Hypothalamus (tissue), 51 donors: ENCODE measurements at regions not wholly inside any gene's neighbourhood (a gene's known extent, or its start where the extent isn't known, plus 50 kb on each side); places are given as distances from the start of the nearest gene placed in this dataset.
A peak's percentile ranks its signal among the peaks of the same experiment; 100 is the strongest.

Experiments
- DNase-seq, 51 donors: peaks; one replicate each; lab custom pipeline; 2025; lab: John Stamatoyannopoulos, UW

- no peak for DNase-seq
Observed at GRCh38 chr6:140957386-140957785, 1175.3 kb upstream of the GJE1 start.

GRCh38 chr6:140956571-140957369 is 1176.0 kb upstream of the GJE1 start:
- DNase-seq: peak in 2 of 51 donors; percentile 1 to 3

GRCh38 chr6:140940251-140940925 is 1192.3 kb upstream of the GJE1 start:
- DNase-seq: no peak

- no peak for DNase-seq
Observed at GRCh38 chr6:140932909-140933308, 1199.8 kb upstream of the GJE1 start.

GRCh38 chr6:140931581-140931980 is 1201.1 kb upstream of the GJE1 start:
- no peak for DNase-seq

GRCh38 chr6:140929121-140929520 is 1203.6 kb upstream of the GJE1 start:
- DNase-seq: no peak

GRCh38 chr6:140923048-140923447 is 1209.7 kb upstream of the GJE1 start:
- no peak for DNase-seq

- peak in 1 of 51 donors; percentile 10 for DNase-seq
Observed at GRCh38 chr6:140921366-140922226, 1211.1 kb upstream of the GJE1 start.

- DNase-seq: no peak
Observed at GRCh38 chr6:140917911-140918310, 1214.8 kb upstream of the GJE1 start.

GRCh38 chr6:140915551-140915950 is 1217.2 kb upstream of the GJE1 start:
- no peak for DNase-seq

GRCh38 chr6:140915103-140915502 is 1217.6 kb upstream of the GJE1 start:
- peak in 1 of 51 donors; percentile 4 for DNase-seq

- DNase-seq: no peak
Observed at GRCh38 chr6:140912686-140913085, 1220.0 kb upstream of the GJE1 start.

- no peak for DNase-seq
Observed at GRCh38 chr6:140909625-140910024, 1223.1 kb upstream of the GJE1 start.

- DNase-seq: no peak
Observed at GRCh38 chr6:140909156-140909555, 1223.6 kb upstream of the GJE1 start.

GRCh38 chr6:140908505-140908904 is 1224.2 kb upstream of the GJE1 start:
- DNase-seq: no peak

- DNase-seq: no peak
Observed at GRCh38 chr6:140907235-140907634, 1225.5 kb upstream of the GJE1 start.

- no peak for DNase-seq
Observed at GRCh38 chr6:140905724-140906123, 1227.0 kb upstream of the GJE1 start.

GRCh38 chr6:140905050-140905449 is 1227.7 kb upstream of the GJE1 start:
- no peak for DNase-seq

GRCh38 chr6:140897804-140898573 is 1234.7 kb upstream of the GJE1 start:
- no peak for DNase-seq

- no peak for DNase-seq
Observed at GRCh38 chr6:140897349-140897748, 1235.4 kb upstream of the GJE1 start.
